GM21390 (cell line): ENCODE measurements at regions not wholly inside any gene's neighbourhood (a gene's known extent, or its start where the extent isn't known, plus 50 kb on each side); places are given as distances from the start of the nearest gene placed in this dataset.

Experiments used
- ATAC-seq: cut with Tn5 transposase; IDR thresholded peaks from one replicate; pipeline ENCODE4 v1.9.1; 2021; ENCODE audit not compliant: unreplicated experiment

- ATAC-seq, result no peak
These were observed 50.7 kb upstream of the TOX2 start for GRCh38 chr20:43863821-43864544.

- no peak for ATAC-seq
These were observed 51.3 kb upstream of the TOX2 start for GRCh38 chr20:43863330-43863729.

- ATAC-seq, result no peak
These were observed 52.2 kb upstream of the TOX2 start for GRCh38 chr20:43862438-43862837.

GRCh38 chr20:43859994-43860393, 54.7 kb upstream of the TOX2 start:
- ATAC-seq, result no peak

- no peak for ATAC-seq
These were observed 56.7 kb upstream of the TOX2 start for GRCh38 chr20:43857932-43858331.

GRCh38 chr20:43857127-43857526, 57.5 kb upstream of the TOX2 start:
- ATAC-seq, result no peak

- ATAC-seq, result no peak
These were observed 58.8 kb upstream of the TOX2 start for GRCh38 chr20:43855803-43856202.

GRCh38 chr20:43853918-43854317, 60.7 kb upstream of the TOX2 start:
- ATAC-seq, result no peak

- no peak for ATAC-seq
These were observed 61.4 kb upstream of the TOX2 start for GRCh38 chr20:43853174-43853803.

GRCh38 chr20:43849496-43850186, 65.0 kb upstream of the TOX2 start:
- no peak for ATAC-seq

- ATAC-seq, result no peak
These were observed 68.1 kb upstream of the TOX2 start for GRCh38 chr20:43846516-43846905.

GRCh38 chr20:43844778-43845614, 69.7 kb upstream of the TOX2 start:
- ATAC-seq, result no peak

- ATAC-seq, result no peak
These were observed 70.5 kb upstream of the TOX2 start for GRCh38 chr20:43843965-43844660.

- ATAC-seq, result no peak
These were observed 71.3 kb upstream of the TOX2 start for GRCh38 chr20:43843096-43843964.

GRCh38 chr20:43842126-43843020, 72.3 kb upstream of the TOX2 start:
- no peak for ATAC-seq

GRCh38 chr20:43840382-43841070, 74.1 kb upstream of the TOX2 start:
- ATAC-seq, result no peak

GRCh38 chr20:43839793-43840199, 74.9 kb upstream of the TOX2 start:
- no peak for ATAC-seq

- ATAC-seq, result no peak
These were observed 76.0 kb upstream of the TOX2 start for GRCh38 chr20:43838703-43839060.
